ENCODE measurements at regions not wholly inside any gene's neighbourhood (a gene's known extent, or its start where the extent isn't known, plus 50 kb on each side); places are given as distances from the start of the nearest gene placed in this dataset.
A peak's percentile ranks its signal among the peaks of the same experiment; 100 is the strongest.

DNA sequence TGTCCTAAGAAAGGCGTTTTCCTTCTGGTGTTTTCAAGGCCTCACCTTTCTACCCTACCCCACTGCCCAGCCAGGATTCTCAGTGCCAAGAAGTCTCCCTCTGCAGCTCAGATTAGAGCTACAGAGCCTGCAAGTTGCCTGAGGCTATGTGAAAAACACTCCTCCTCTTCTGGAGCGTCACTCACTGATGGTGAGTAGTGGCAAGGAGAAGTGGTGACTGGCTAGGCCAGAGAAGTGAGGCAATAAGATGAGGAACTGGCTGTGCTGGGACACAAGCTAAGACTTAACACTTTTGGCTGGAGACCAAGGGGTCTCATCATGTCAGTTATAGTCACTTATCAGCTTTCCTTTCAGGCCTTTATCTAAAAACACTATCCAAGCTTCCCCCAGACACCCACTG, 86.7 kb upstream of the PRKAR2B start:
- Histone ChIP-seq H3K36me3 (replicated peaks) (no peaks in the 10 kb centered on the region), H3K27me3 (replicated peaks) (no peaks in the 10 kb centered on the region)

DNA sequence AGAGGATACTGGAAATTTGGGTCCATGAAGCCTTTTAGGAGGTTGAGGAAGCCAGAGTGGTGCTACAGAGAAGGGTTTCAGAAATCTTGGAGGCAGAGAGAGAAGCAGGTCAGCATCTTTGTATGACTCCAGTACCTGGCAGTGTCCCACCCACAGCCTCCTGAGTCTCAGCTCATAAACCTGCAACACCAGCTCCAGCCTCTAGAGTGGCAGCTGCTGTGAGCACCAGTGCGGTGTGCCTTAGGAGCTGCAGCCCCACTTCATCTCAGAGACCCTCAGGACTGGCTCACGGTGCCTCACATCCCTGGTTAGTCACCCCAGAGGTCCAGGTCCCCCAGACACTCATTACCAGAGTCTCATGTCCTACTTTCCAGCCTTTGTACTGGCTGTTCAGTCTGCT, 84.8 kb upstream of the PRKAR2B start:
- TF ChIP-seq, protein P1, sequence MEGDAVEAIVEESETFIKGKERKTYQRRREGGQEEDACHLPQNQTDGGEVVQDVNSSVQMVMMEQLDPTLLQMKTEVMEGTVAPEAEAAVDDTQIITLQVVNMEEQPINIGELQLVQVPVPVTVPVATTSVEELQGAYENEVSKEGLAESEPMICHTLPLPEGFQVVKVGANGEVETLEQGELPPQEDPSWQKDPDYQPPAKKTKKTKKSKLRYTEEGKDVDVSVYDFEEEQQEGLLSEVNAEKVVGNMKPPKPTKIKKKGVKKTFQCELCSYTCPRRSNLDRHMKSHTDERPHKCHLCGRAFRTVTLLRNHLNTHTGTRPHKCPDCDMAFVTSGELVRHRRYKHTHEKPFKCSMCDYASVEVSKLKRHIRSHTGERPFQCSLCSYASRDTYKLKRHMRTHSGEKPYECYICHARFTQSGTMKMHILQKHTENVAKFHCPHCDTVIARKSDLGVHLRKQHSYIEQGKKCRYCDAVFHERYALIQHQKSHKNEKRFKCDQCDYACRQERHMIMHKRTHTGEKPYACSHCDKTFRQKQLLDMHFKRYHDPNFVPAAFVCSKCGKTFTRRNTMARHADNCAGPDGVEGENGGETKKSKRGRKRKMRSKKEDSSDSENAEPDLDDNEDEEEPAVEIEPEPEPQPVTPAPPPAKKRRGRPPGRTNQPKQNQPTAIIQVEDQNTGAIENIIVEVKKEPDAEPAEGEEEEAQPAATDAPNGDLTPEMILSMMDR (IDR thresholded peaks at IDR 0.05; ENCODE audit: low read depth, low read length, missing control alignments), result peak; percentile 49
- Histone ChIP-seq H3K4me3 (ENCODE audit: low read depth, low read length) (no peak overlapping the region), H3K36me3 (replicated peaks) (no peaks in the 10 kb centered on the region), H3K27ac (no peak overlapping the region), H3K27me3 (replicated peaks) (no peaks in the 10 kb centered on the region)
- in situ Hi-C loops (cut with HindIII; ENCODE audit: low pct_ligation_motif_present, low sequenced_read_pairs), result no loop called here
- no peak for DNase-seq

More for the DNA sequence above, 86.7 kb upstream of the PRKAR2B start:
- in situ Hi-C loops (cut with HindIII; ENCODE audit: low pct_ligation_motif_present, low sequenced_read_pairs), result no loop called here
- no peak for DNase-seq
- TF ChIP-seq, protein P1 (IDR thresholded peaks at IDR 0.05; ENCODE audit: low read depth, low read length, missing control alignments), result no peak
- Histone ChIP-seq H3K27ac (no peak overlapping the region), H3K4me3 (ENCODE audit: low read depth, low read length) (no peak overlapping the region)

DNA sequence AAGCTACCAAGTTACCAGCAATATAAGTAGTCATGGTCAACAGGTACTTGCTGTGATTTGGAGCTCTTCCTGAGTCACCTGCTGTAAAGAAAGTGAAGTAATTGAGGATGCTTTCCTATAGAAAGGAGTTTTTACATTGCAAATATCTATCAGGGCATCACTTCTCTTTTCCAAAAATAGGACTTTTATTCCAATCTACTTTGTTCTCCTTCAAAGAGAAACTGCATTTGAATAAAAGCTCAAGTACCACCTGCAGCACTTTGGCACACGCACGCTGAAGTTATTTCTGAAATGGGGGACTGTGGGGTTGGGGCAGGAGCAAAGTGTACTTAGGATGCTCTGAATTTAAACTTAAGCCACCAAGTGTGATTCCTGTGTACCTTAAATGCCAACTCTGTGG, 81.8 kb upstream of the PRKAR2B start:
- Histone ChIP-seq H3K27me3 (replicated peaks) (peaks cover 2% of the 10 kb centered on the region), H3K27ac (no peak overlapping the region), H3K36me3 (replicated peaks) (no peaks in the 10 kb centered on the region), H3K4me3 (ENCODE audit: low read depth, low read length) (no peak overlapping the region)
- in situ Hi-C loops (cut with HindIII; ENCODE audit: low pct_ligation_motif_present, low sequenced_read_pairs), result no loop called here
- TF ChIP-seq, protein P1 (IDR thresholded peaks at IDR 0.05; ENCODE audit: low read depth, low read length, missing control alignments), result no peak
- DNase-seq, result no peak

DNA sequence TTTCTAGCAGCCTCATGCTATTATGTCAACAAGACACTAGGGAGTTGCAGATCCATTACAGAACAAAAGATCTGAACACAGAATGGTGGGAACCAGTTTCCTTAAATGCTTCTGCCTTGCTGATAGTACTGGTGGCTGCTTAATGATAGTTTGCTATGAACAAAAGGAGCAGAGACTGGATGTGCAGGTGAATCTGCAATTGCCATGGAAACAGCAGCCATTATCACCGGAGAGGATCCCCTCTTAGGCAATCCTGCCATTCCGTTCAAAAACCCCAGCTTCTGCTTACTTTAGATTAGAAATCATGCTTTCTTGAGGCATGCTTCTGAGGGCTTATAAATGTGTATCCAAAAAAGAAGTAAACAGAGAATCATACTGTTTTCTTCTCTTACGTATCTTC, 80.0 kb upstream of the PRKAR2B start:
- Histone ChIP-seq H3K4me3 (ENCODE audit: low read depth, low read length) (no peak overlapping the region), H3K27ac (no peak overlapping the region), H3K27me3 (replicated peaks) (peaks cover 2% of the 10 kb centered on the region), H3K36me3 (replicated peaks) (no peaks in the 10 kb centered on the region)
- TF ChIP-seq, protein P1 (IDR thresholded peaks at IDR 0.05; ENCODE audit: low read depth, low read length, missing control alignments), result no peak
- DNase-seq, result no peak
- in situ Hi-C loops (cut with HindIII; ENCODE audit: low pct_ligation_motif_present, low sequenced_read_pairs), result no loop called here

DNA sequence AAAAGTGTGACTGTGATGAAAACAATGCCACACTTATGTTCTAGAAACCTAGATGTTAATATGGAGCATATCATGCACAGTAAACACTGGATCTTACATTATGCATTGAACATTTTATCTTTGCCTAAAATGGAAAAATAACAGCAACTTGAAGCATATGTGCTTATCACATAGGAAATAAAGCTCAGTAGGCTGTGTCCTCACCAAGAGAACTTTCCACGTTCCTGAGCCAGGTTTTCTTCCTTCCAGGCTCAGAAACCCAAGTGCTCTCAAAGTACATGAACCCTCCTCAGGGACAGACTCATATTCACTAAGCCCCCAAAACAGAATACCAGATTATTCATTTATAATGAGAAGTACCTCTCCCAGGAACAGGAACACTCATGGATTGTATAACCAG, 79.4 kb upstream of the PRKAR2B start:
- in situ Hi-C loops (cut with HindIII; ENCODE audit: low pct_ligation_motif_present, low sequenced_read_pairs), result no loop called here
- H3K36me3 ChIP-seq (replicated peaks), result no peaks in the 10 kb centered on the region
- H3K27ac ChIP-seq, result no peak overlapping the region
- H3K4me3 ChIP-seq (ENCODE audit: low read depth, low read length), result no peak overlapping the region
- no peak for DNase-seq
- peaks cover 2% of the 10 kb centered on the region for H3K27me3 ChIP-seq (replicated peaks)
- TF ChIP-seq, protein P1 (IDR thresholded peaks at IDR 0.05; ENCODE audit: low read depth, low read length, missing control alignments), result no peak

DNA sequence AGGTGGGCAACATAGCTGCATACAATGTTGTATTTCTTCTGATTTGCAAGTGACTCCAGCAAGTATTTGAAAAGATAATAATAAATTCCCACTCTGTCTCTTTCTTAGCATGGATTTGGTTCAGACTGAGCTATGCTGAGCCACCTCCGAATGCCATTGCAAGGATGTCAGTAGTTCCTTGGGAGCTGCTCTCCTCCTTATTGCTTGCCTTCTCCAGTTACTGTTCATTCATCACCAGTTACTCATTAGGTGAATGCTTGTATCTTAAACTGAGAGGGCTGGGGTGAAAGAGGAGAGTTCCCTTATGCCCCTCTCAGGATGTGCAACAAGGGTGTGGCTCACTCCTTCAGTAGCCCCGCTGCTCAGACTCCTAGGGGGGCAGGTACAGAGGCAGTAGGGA, 78.4 kb upstream of the PRKAR2B start:
- in situ Hi-C loops (cut with HindIII; ENCODE audit: low pct_ligation_motif_present, low sequenced_read_pairs), result no loop called here
- TF ChIP-seq, protein P1 (IDR thresholded peaks at IDR 0.05; ENCODE audit: low read depth, low read length, missing control alignments), result no peak
- Histone ChIP-seq H3K4me3 (ENCODE audit: low read depth, low read length) (no peak overlapping the region), H3K27me3 (replicated peaks) (peaks cover 4% of the 10 kb centered on the region), H3K36me3 (replicated peaks) (no peaks in the 10 kb centered on the region), H3K27ac (no peak overlapping the region)
- no peak for DNase-seq

Data from brain microvascular endothelial cell (primary cell).